Gastrocnemius medialis (tissue), 4 donors: ENCODE measurements at regions not wholly inside any gene's neighbourhood (a gene's known extent, or its start where the extent isn't known, plus 50 kb on each side); places are given as distances from the start of the nearest gene placed in this dataset.

ENCODE experiments used
- POLR2A ChIP-seq, 2 donors: fragments of 450-650 bp; IDR thresholded peaks; one replicate each; pipeline ENCODE4 v1.6.1; 2017; ENCODE audit warnings: antibody characterized with exemption in 2 of 2, mild to moderate bottlenecking in 2 of 2, moderate library complexity in 2 of 2
- TF ChIP-seq, protein P1 (sequence below), 5 experiments: fragments of 450-650 bp in 3 of 5; fragments of 200-600 bp in 2 of 5; sonication (generic) in 2 of 5; IDR thresholded peaks in 4 of 5; conservative IDR thresholded peaks in 1 of 5; 1 replicate in 4 of 5; 2 replicates in 1 of 5; pipeline ENCODE4 v1.5.1; 2016 to 2019; ENCODE audit warnings: antibody characterized with exemption in 5 of 5, mild to moderate bottlenecking in 3 of 5, moderate library complexity in 3 of 5

DNA sequence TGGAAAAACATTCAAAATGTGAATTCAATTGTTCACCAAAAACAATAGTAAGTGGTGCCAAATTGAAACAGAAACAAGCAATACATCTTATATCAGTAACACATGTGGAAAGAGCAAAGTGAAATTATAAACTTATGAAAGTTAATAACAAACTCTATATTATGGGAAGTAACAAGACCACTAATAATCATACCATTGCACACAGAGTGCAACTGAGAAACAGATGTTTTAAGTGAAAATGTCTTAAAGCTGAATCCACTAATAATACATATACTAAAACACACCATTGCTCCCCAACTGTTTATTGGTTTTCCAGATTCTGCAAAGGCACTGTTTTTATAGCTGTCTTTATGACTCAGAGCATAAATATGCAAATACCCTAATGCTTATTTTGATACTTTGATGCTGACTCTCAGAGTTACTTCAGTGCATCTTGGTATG lies 292.3 kb downstream of the RFPL4B start:
- TF ChIP-seq, protein P1, sequence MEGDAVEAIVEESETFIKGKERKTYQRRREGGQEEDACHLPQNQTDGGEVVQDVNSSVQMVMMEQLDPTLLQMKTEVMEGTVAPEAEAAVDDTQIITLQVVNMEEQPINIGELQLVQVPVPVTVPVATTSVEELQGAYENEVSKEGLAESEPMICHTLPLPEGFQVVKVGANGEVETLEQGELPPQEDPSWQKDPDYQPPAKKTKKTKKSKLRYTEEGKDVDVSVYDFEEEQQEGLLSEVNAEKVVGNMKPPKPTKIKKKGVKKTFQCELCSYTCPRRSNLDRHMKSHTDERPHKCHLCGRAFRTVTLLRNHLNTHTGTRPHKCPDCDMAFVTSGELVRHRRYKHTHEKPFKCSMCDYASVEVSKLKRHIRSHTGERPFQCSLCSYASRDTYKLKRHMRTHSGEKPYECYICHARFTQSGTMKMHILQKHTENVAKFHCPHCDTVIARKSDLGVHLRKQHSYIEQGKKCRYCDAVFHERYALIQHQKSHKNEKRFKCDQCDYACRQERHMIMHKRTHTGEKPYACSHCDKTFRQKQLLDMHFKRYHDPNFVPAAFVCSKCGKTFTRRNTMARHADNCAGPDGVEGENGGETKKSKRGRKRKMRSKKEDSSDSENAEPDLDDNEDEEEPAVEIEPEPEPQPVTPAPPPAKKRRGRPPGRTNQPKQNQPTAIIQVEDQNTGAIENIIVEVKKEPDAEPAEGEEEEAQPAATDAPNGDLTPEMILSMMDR (IDR thresholded peaks at IDR 0.05 in 4 of 5, conservative IDR thresholded peaks at IDR 0.05 in 1 of 5) = no peak
- no peak for TF ChIP-seq POLR2A (IDR thresholded peaks at IDR 0.05)
